ENCODE measurements at regions not wholly inside any gene's neighbourhood (a gene's known extent, or its start where the extent isn't known, plus 50 kb on each side); places are given as distances from the start of the nearest gene placed in this dataset.

- peak; percentile 63 for DNase-seq (ENCODE audit: low spot score)
These were observed 218.8 kb downstream of the HAUS1 start for GRCh38 chr18:46322941-46323340.

- no peak for DNase-seq (ENCODE audit: low spot score)
These were observed 220.1 kb downstream of the HAUS1 start for GRCh38 chr18:46324087-46324955.

- DNase-seq (ENCODE audit: low spot score): no peak
These were observed 221.7 kb downstream of the HAUS1 start for GRCh38 chr18:46325895-46326294.

- no peak for DNase-seq (ENCODE audit: low spot score)
These were observed 225.6 kb downstream of the HAUS1 start for GRCh38 chr18:46329736-46330246.

GRCh38 chr18:46331316-46331715, 227.1 kb downstream of the HAUS1 start:
- no peak for DNase-seq (ENCODE audit: low spot score)

GRCh38 chr18:46332286-46332801, 228.2 kb downstream of the HAUS1 start:
- no peak for DNase-seq (ENCODE audit: low spot score)

DNA sequence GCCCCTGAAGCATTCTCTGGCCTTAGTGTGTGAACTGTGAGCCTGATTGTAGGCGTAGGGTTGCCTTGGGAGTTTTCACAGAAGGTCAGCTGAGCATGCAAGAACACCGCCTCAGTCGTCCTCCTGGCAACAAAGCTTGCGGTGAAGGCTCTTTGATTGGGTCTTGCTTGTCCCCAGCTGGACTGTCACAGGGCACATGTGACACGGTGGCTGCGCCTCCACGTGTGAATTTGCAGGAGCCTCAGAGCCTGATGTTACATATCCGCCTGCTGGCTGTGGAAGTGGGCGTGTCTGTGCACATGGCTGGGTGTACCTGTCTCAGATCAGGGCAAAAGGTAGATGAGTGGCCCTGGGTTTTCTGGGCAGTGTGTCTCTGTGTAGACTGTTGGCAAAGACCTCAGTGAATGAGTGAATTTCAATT, 228.7 kb downstream of the HAUS1 start:
- DNase-seq (ENCODE audit: low spot score): peak; percentile 58

- peak; percentile 79 for DNase-seq (ENCODE audit: low spot score)
These were observed 229.4 kb downstream of the HAUS1 start for GRCh38 chr18:46333431-46334135.

GRCh38 chr18:46334868-46335281, 230.7 kb downstream of the HAUS1 start:
- peak; percentile 71 for DNase-seq (ENCODE audit: low spot score)

DNA sequence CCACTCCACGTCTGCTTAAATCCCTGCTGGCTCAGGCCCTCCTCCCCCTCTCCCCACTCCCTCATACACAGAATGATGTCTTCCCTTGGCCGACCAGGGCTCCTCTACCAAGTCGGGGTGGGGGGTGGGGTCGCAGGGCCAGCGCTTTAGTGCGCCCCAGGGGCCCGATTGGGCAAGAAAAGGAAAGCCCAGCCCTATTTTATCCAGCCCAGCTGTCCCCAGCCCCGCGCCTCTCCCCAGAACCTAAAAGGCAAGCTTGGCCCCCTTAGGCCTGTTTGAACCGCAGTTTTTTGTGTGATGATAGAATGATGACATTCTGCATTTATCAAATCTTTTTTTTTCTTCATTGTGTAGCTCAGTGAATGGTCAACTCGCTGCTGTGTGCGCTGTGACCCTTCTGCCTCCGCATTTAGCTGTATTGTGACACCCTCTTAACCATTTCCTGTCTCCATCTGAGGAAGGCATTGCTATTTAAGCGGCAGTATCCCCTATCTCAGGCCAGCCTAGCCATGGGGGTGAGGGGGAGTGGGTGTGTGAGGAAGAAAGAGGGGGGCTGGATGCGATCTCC, 231.4 kb downstream of the HAUS1 start:
- peak; percentile 71 for DNase-seq (ENCODE audit: low spot score)

DNA sequence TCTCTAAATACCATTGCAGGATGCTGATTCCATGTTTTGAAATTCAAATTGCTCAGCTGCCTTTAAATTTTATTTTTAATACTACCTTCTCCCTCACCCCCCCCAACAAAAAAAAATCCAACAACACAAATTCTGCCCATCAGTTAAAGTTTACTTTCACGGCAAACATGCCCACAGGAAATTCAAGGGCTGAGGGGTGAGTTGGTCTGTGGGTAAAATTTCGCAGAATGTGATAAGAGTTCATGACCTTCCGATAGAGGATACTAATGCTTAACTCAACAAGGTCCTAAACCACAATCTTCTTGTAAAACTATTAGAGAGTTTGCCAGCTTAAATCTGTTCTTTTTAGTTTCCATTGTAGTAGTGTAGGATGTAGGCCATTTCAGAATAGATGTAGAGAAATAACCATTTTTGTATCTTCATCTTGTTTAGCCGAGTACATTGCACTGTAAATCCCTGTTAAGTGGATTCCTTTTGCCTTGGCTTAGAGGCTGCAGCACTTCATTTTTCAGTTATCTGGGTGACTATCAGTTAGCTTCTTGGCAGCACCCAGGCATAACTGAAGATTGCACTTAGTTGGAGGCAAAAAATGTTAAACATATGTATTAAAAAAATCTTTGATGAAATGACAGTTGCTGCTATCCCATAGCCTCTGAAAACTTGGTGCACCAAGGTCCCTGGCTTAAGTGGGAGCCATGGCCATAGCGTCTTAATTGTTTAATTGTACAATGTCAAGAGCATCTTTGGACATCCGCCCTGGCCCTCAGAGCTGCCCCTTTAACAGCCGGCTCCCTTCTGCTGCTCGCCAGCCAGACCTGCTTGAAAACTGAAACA, 232.3 kb downstream of the HAUS1 start:
- DNase-seq (ENCODE audit: low spot score): no peak

- DNase-seq (ENCODE audit: low spot score): no peak
These were observed 233.1 kb downstream of the HAUS1 start for GRCh38 chr18:46337271-46337670.

GRCh38 chr18:46338205-46338604, 234.0 kb downstream of the HAUS1 start:
- DNase-seq (ENCODE audit: low spot score): no peak

- DNase-seq (ENCODE audit: low spot score): peak; percentile 60
These were observed 234.6 kb downstream of the HAUS1 start for GRCh38 chr18:46338766-46339165.

GRCh38 chr18:46340716-46341115, 236.5 kb downstream of the HAUS1 start:
- DNase-seq (ENCODE audit: low spot score): no peak

GRCh38 chr18:46341986-46342525, 237.9 kb downstream of the HAUS1 start:
- DNase-seq (ENCODE audit: low spot score): no peak

DNA sequence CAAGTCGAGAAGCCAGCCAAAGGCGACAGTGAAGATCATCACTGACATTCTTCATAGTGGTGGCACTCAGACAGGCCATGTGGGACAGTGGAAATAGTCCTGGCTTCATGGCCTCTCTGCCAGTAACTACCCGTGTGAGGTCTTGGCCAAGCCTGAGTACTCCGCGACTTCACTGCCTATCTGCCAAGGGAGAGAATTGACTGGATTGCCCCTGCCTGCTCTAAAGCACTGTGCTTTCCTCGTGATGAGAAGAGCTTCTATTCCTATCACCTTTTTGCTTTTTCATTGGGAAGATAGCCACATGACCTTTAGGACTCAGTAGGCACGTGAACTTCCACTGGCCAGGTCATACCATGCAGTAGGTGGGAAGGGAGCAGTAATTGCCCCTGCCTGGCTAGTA, 239.3 kb downstream of the HAUS1 start:
- DNase-seq (ENCODE audit: low spot score): no peak

- no peak for DNase-seq (ENCODE audit: low spot score)
These were observed 239.8 kb downstream of the HAUS1 start for GRCh38 chr18:46343931-46344372.

GRCh38 chr18:46344416-46345180, 240.4 kb downstream of the HAUS1 start:
- no peak for DNase-seq (ENCODE audit: low spot score)

DNA sequence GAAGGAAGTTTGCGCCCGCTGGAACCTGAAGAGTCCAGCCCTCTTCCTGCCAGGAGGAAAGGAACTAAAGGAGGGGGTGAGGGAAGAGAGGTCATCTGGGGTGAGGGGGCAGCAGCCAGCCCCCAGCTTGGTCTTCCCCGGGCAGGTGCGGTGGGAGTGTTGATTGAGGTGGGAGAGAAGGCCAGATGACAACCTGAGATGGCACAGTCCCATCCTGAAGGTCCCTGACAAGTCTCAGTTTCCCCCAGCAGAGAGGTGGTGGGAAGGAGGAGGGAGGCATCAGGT, 240.9 kb downstream of the HAUS1 start:
- no peak for DNase-seq (ENCODE audit: low spot score)

DNA sequence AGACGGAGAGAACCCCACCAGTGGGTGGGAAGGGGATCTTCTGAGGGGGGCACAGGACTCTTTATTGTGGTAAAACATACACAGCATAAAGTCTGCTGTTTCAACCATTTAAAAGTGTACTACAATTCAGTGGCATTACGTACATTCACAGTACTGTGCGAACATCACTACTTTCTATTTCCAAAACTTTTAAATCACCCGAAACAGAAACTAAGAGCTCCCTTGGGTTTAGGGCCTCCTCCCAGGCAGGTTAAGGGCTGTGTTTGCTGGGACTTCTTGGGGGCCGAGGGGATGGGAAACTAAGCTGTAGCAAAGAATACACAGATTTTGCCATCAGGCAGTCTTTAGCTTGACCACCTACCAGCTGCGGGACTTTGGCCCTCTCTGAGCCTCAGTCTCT, 242.0 kb downstream of the HAUS1 start:
- no peak for DNase-seq (ENCODE audit: low spot score)
